ENCODE measurements at regions not wholly inside any gene's neighbourhood (a gene's known extent, or its start where the extent isn't known, plus 50 kb on each side); places are given as distances from the start of the nearest gene placed in this dataset.

GRCh38 chr5:97550164-97550563, 367.1 kb upstream of the RIOK2 start:
- intact Hi-C loops (cut with DNase I) = no loop called here
- no peaks in the 10 kb centered on the region for H3K27me3 ChIP-seq (replicated peaks; ENCODE audit: insufficient read depth)
- no peak overlapping the region for H3K27ac ChIP-seq
- no peaks in the 10 kb centered on the region for H3K9me3 ChIP-seq
- no peak overlapping the region for H3K4me3 ChIP-seq
- no peak for DNase-seq (ENCODE audit: low spot score)
- no peaks in the 10 kb centered on the region for H3K4me1 ChIP-seq (replicated peaks)
- H3K36me3 ChIP-seq = no peaks in the 10 kb centered on the region
- TF ChIP-seq POLR2AphosphoS5 (IDR thresholded peaks at IDR 0.05) (no peak), POLR2A (IDR thresholded peaks at IDR 0.05) (no peak)
- TF ChIP-seq, protein P1, sequence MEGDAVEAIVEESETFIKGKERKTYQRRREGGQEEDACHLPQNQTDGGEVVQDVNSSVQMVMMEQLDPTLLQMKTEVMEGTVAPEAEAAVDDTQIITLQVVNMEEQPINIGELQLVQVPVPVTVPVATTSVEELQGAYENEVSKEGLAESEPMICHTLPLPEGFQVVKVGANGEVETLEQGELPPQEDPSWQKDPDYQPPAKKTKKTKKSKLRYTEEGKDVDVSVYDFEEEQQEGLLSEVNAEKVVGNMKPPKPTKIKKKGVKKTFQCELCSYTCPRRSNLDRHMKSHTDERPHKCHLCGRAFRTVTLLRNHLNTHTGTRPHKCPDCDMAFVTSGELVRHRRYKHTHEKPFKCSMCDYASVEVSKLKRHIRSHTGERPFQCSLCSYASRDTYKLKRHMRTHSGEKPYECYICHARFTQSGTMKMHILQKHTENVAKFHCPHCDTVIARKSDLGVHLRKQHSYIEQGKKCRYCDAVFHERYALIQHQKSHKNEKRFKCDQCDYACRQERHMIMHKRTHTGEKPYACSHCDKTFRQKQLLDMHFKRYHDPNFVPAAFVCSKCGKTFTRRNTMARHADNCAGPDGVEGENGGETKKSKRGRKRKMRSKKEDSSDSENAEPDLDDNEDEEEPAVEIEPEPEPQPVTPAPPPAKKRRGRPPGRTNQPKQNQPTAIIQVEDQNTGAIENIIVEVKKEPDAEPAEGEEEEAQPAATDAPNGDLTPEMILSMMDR (IDR thresholded peaks at IDR 0.05) = no peak
- WGBS = 43% methylated on average over 1 of the region's 1 CpG

- no peak overlapping the region for H3K27ac ChIP-seq
- WGBS = 66% methylated on average over 2 of the region's 2 CpGs
- intact Hi-C loops (cut with DNase I) = no loop called here
Observed at GRCh38 chr5:97550818-97551217, 367.8 kb upstream of the RIOK2 start.

GRCh38 chr5:97553604-97554452, 370.8 kb upstream of the RIOK2 start:
- DNase-seq (ENCODE audit: low spot score) = no peak
- Histone ChIP-seq H3K4me3 (no peak overlapping the region), H3K9me3 (no peaks in the 10 kb centered on the region), H3K27ac (no peak overlapping the region), H3K4me1 (replicated peaks) (no peaks in the 10 kb centered on the region), H3K36me3 (no peaks in the 10 kb centered on the region), H3K27me3 (replicated peaks; ENCODE audit: insufficient read depth) (no peaks in the 10 kb centered on the region)
- intact Hi-C loops (cut with DNase I) = no loop called here
- TF ChIP-seq, protein P1 (IDR thresholded peaks at IDR 0.05) = no peak
- TF ChIP-seq POLR2AphosphoS5 (IDR thresholded peaks at IDR 0.05) (no peak), POLR2A (IDR thresholded peaks at IDR 0.05) (no peak)
- WGBS = 82% methylated on average over 2 of the region's 2 CpGs

More at GRCh38 chr5:97550818-97551217, 367.8 kb upstream of the RIOK2 start:
- TF ChIP-seq POLR2A (IDR thresholded peaks at IDR 0.05) (no peak), POLR2AphosphoS5 (IDR thresholded peaks at IDR 0.05) (no peak)
- TF ChIP-seq, protein P1 (IDR thresholded peaks at IDR 0.05) = no peak
- H3K27me3 ChIP-seq (replicated peaks; ENCODE audit: insufficient read depth) = no peaks in the 10 kb centered on the region
- no peaks in the 10 kb centered on the region for H3K36me3 ChIP-seq
- no peaks in the 10 kb centered on the region for H3K9me3 ChIP-seq
- H3K4me3 ChIP-seq = no peak overlapping the region
- no peaks in the 10 kb centered on the region for H3K4me1 ChIP-seq (replicated peaks)
- DNase-seq (ENCODE audit: low spot score) = no peak

- no peaks in the 10 kb centered on the region for H3K27me3 ChIP-seq (replicated peaks; ENCODE audit: insufficient read depth)
- H3K27ac ChIP-seq = no peak overlapping the region
- intact Hi-C loops (cut with DNase I) = no loop called here
- 55% methylated on average over 4 of the region's 4 CpGs for WGBS
- no peaks in the 10 kb centered on the region for H3K4me1 ChIP-seq (replicated peaks)
- TF ChIP-seq POLR2AphosphoS5 (IDR thresholded peaks at IDR 0.05) = no peak
- no peak for TF ChIP-seq POLR2A (IDR thresholded peaks at IDR 0.05)
- TF ChIP-seq, protein P1 (IDR thresholded peaks at IDR 0.05) = no peak
- H3K36me3 ChIP-seq = no peaks in the 10 kb centered on the region
- no peak overlapping the region for H3K4me3 ChIP-seq
- no peak for DNase-seq (ENCODE audit: low spot score)
- H3K9me3 ChIP-seq = no peaks in the 10 kb centered on the region
Observed at GRCh38 chr5:97554977-97555643, 372.1 kb upstream of the RIOK2 start.
